GM18873 (cell line): ENCODE measurements at regions not wholly inside any gene's neighbourhood (a gene's known extent, or its start where the extent isn't known, plus 50 kb on each side); places are given as distances from the start of the nearest gene placed in this dataset.
"Not testable (repeated sequence)": the region's sequence is repeated elsewhere in the genome, so short reads cannot be mapped to it uniquely, and the experiment has no call there.

ENCODE experiments used
- ATAC-seq: cut with Tn5 transposase; IDR thresholded peaks from one replicate; pipeline ENCODE4 v1.9.1; 2021; ENCODE audit warnings: mild to moderate bottlenecking, moderate library complexity, moderate number of reproducible peaks; ENCODE audit not compliant: unreplicated experiment, low FRiP score

GRCh38 chr21:28725396-28725795 lies 267.3 kb downstream of the LTN1 start:
- ATAC-seq: no peak

GRCh38 chr21:28723646-28724045 lies 269.0 kb downstream of the LTN1 start:
- no peak for ATAC-seq

GRCh38 chr21:28719723-28720122 lies 273.0 kb downstream of the LTN1 start:
- ATAC-seq: no peak

DNA sequence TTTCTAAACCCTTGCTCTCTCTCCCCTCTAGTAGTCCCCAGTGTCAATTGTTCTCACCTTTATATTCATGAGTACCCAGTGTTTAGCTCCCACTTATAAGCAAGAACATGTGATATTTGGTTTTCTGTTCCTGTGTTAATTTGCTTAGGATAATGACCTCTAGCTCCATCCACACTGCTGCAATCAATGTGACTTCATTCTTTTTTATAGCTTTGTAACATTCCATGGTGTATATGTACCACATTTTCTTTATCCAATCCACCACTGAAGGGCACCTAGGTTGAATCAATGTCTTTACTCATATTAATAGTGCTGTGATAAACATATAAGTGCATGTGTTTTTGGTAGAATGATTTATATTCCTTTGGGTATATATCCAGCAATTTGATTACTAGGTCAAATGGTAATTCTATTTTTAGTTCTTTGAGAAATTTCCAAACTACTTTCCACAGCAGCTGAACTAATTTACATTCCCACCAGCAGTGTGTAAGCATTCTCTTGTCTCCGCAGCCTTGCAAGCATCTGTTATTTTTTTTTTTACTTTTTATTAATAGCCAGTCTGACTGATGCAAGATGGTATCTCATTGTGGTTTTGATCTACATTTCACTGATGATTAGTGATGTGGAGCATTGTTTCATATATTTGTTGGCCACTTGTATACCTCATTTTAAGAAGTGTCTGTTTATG lies 277.8 kb downstream of the LTN1 start:
- ATAC-seq: no peak

DNA sequence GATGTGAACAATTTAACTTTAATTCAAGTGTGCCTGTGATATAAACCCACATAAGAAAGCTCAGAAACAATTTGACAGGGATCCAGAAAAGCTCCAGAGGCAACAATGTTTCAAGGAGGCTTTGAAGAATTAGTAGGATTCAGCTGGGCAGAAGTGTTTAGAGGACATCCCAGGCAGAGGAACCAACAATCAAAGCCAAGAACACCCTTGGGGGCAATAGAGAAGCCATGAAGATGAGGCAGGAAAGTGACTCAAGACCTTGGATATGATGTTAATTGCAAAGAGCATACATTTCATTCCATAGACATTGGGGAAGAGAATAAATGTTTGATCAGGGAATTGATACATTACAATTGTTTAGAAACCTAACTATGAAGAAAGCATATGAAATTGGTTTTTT lies 280.3 kb downstream of the LTN1 start:
- no peak for ATAC-seq

DNA sequence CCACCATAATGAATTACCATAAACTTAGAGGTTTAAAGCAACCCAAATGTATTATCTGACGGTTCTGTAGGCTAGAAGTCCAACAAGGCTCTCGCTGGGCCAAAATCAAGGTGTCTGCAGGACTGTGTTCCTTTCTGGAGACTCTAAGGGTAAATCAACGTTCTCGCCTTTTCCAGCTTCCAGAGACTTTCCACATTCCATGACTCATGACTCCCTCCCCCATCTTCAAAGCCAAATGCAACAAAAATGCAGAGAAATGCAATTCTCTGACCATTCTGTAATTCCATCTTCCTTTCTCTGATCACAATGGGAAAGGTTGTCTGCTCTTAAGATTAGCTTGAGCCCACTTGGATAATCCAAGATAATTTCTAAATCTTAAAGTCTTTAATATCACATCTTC lies 287.1 kb downstream of the LTN1 start:
- ATAC-seq: no peak

DNA sequence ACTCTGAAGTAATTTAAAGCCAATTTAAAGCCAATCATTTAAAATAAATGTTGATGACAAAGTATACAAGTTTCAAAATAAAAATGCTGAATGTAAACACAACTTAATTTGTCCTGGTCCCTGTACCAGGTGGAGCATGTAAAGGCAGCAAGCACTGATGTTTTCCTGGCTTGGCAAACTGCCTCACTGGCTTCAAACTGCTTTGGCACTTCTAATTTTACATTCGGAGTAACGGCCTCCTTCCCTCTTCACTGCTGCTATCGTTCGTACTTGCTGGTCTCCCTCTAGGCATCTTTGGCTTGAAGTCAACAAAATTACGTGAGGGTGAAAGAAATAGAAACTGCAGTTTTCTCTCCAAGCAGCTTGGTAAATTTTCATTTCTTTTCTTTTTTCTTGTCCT lies 287.9 kb downstream of the LTN1 start:
- no peak for ATAC-seq

GRCh38 chr21:28703861-28704260 lies 288.8 kb downstream of the LTN1 start:
- no peak for ATAC-seq

DNA sequence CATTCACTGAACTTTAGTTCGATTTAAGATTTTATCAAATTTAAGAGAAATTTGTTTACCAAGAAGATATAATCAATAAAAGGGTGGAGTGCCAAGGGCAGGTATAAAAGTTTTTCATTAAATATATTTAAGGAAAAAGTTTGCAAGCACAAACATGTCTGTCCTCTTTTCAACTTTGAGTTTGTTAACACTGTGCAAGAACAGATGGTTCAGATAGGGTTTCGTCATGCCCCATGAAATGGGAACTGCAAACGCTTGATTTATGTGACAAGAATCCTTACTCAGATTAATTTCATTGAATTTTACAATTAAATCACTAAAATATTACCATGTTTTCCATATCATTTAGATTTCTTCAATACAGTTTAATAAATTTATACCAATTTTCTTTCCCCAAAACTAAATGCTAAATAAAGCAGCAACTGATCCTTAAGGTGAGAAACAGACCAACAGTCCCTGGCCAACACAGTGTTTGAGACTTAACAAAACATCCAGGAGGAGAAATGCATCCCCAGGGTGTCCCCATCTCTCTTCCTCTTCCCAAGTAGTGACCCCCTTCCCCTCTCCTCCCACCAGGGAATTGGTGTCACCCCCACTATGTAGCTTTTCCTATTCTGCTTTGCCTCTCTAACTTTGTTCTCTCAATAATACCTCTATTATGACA lies 292.9 kb downstream of the LTN1 start:
- ATAC-seq: no peak

DNA sequence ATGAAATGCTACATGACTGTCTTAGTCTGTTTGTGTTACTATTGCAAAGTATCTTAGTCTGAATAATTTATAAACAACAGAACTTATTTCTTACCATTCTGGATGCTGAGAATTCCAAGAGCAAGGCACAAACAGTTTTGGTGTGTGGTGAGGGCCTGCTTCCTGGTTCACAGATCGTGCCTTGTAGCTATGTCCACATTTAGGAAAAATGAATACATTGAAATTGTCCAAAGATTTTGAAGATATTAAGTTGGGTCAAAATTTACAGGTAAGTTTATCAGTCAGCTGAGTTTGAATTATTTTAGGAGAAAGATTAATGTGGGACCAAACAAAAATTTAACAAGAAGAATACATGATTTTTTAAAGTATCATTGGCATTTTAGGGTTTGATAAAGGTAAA lies 293.5 kb downstream of the LTN1 start:
- ATAC-seq: no peak

GRCh38 chr21:28696844-28697410 lies 295.8 kb downstream of the LTN1 start:
- no peak for ATAC-seq

DNA sequence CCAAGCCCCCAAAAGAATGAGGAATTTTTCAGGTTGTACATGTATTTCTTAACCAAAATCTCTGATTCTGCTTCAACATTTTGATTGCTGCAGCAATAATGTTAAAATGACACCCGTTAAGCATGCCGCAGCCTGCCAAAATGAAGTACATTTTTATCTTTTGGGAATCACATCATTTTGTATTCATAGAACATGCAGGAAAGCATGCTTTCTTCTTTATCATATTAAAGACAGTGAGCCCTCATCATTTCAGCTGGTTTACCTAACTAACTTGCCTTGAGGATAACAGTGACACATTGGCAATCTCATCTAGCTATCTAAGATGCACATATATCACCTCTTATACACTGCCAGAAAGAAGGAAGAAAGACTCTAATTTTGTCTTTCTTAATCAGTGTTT lies 299.2 kb downstream of the LTN1 start:
- ATAC-seq: no peak

- ATAC-seq: no peak
These were observed 302.5 kb downstream of the LTN1 start for GRCh38 chr21:28690196-28690595.

GRCh38 chr21:28688381-28688780 lies 304.3 kb downstream of the LTN1 start:
- ATAC-seq: no peak

- no peak for ATAC-seq
These were observed 305.1 kb downstream of the LTN1 start for GRCh38 chr21:28687586-28687985.

DNA sequence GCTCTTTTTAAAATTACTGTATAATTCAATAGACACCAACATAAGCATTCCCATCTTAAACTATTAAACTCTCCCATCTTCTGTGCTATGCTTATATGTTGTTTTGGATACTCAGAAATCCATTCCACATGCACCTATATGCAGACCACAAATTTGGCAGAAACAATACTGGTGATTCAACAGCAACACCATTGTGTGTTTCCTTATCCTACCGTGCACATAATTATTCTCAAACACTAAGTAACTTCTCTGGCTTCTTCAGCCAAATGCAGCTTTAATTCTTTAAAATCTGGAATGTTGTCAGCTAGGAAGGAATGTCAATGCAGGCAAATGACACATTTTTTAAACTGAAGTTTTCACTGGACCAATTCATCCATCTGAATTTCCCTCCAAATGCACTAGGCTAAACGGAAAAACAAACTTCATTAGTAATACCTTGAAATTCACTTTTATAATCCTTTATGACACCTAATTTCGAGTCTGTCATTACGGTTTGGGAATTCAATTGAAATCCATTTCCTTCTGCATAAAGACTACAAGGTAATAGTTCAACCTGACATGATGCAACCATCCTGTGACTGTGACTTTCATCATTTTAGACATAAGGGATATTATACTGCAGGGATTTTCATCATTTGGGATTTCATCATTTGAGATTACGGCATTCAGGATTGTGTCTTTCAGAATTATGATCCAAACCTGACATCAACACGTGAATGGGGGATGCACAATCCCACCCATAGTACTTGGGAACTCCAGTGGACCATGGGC lies 308.5 kb downstream of the LTN1 start:
- no peak for ATAC-seq

- not testable (repeated sequence) for ATAC-seq
These were observed 309.8 kb downstream of the LTN1 start for GRCh38 chr21:28682884-28683283.

DNA sequence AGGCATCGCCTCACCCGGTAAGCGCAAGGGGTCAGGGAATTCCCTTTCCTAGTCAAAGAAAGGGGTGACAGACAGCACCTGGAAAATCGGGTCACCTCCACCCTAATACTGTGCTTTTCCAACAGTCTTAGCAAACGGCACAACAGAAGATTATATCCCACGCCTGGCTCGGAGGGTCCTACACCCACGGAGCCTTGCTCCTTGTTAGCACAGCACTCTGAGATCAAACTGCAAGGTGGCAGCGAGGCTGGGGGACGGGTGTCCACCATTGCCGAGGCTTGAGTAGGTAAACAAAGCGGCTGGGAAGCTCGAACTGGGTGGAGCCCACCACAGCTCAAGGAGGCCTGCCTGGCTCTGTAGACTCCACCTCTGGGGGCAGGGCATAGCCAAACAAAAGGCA lies 315.6 kb downstream of the LTN1 start:
- ATAC-seq: not testable (repeated sequence)

DNA sequence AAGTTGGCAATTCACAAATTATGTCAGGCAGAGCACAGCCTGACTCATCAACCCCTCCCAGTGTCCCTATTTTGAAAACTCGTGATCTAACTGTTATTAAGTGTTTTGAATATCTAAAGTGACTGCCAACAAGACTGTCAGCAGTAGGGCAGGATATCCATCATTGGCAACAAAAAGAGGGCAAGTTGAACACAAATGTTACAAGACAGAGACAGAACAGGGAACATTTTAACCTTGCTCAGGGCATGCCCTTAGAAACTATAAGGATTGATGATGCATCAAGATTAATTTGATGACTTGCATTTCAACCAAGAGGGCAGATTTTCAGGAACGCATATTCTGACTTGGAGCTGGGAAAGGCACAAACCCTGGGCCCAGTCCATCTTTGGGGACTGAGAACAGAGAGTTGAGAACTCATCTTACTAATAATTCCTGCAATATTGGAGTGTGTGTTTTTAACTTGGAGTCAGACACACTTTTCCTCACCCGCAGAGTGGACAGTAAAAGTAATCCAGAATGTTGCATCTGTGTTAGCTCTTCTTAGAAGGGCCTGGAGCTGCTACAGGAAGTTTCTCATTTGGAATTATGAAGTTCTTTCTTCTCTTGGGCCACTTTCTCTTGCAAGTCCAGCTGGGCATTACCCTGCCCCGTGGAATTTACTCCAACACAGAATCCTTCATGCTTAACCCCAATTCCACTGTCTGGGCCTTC lies 317.2 kb downstream of the LTN1 start:
- ATAC-seq: no peak

DNA sequence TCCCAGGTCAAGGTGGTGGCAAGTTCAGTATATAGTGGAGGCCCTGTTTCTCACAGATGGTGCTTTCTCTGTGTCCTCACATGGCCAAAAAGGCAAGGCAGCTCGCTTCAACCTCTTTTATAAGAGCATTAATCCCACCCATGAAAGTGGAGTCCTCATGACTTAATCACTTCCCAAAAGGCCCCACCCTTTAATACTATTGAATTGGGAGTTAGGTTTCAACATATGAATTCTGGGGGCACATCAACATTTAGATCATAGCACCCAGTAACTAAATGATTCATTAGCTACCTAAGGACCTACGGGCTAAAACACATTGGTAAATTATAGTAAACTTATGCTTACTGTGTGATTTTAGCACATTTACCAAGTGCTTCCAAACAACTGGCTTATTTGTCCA lies 317.9 kb downstream of the LTN1 start:
- ATAC-seq: no peak
